ACC112 (cell line): ENCODE measurements at regions not wholly inside any gene's neighbourhood (a gene's known extent, or its start where the extent isn't known, plus 50 kb on each side); places are given as distances from the start of the nearest gene placed in this dataset.
"Not testable (repeated sequence)": the region's sequence is repeated elsewhere in the genome, so short reads cannot be mapped to it uniquely, and the experiment has no call there.

Experiments used
- H2AFZ ChIP-seq: fragments of 200-600 bp; sonication (generic); one replicate; pipeline ENCODE4 v1.6.0; 2017; ENCODE audit warnings: antibody characterized with exemption, low read length; ENCODE audit not compliant: unreplicated experiment
- H3K27ac ChIP-seq: fragments of 200-600 bp; sonication (generic); 2 replicates; pipeline ENCODE4 v1.5.1; 2014; ENCODE audit warnings: low read depth, mild to moderate bottlenecking, antibody characterized with exemption, low read length, moderate library complexity
- H3K27me3 ChIP-seq: fragments of 200-600 bp; sonication (generic); 2 replicates; pipeline ENCODE4 v1.6.1; 2014; ENCODE audit warnings: mild to moderate bottlenecking, antibody characterized with exemption, low read length, moderate library complexity, mixed read lengths; ENCODE audit not compliant: insufficient read depth
- H3K36me3 ChIP-seq: fragments of 200-600 bp; sonication (generic); 2 replicates; pipeline ENCODE4 v1.6.1; 2016; ENCODE audit warnings: mild to moderate bottlenecking, antibody characterized with exemption, low read length, moderate library complexity, mixed read lengths; ENCODE audit not compliant: insufficient read depth
- H3K4me1 ChIP-seq: fragments of 200-600 bp; sonication (generic); one replicate; pipeline ENCODE4 v1.6.1; 2016; ENCODE audit warnings: low read length, mixed read lengths; ENCODE audit not compliant: insufficient read depth, unreplicated experiment, control insufficient read depth
- H3K4me3 ChIP-seq: fragments of 200-600 bp; sonication (generic); 2 replicates; pipeline ENCODE4 v1.5.1; 2014; ENCODE audit warnings: mild to moderate bottlenecking, low read depth, low read length
- H3K79me2 ChIP-seq: fragments of 200-600 bp; sonication (generic); one replicate; pipeline ENCODE4 v1.6.0; 2016; ENCODE audit warnings: low read length; ENCODE audit not compliant: control insufficient read depth, unreplicated experiment, insufficient read depth

- Histone ChIP-seq H3K36me3 (no peaks in the 10 kb centered on the region), H3K4me1 (no peaks in the 10 kb centered on the region), H3K27ac (no peak overlapping the region), H3K4me3 (no peak overlapping the region), H3K79me2 (no peaks in the 10 kb centered on the region), H2AFZ (no peak overlapping the region), H3K27me3 (peaks cover 18% of the 10 kb centered on the region; the same call in 1 of the 2 replicates)
These were observed 300.7 kb upstream of the MIR17HG start for GRCh38 chr13:91046715-91047327.

DNA sequence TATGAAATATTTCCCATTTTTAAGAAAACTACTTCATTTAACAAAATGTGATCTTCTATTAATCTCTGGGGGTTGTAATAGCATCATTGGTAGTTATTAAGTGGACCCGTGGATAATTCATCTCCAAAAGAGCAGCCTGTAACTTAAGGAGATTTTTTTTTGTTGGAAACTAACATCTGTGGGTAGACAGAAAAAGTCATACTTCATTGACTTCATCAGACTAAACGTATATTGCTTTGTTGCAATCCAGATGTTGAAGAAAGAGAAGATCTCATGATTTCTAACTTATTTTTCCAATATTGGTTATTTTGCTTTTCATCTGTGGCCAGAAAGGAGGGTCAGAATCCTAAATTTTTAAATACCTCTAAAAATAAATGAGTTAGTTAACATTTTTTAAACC, 296.5 kb upstream of the MIR17HG start:
- H3K27me3 ChIP-seq = no peaks in the 10 kb centered on the region
- no peak overlapping the region for H2AFZ ChIP-seq
- H3K36me3 ChIP-seq = no peaks in the 10 kb centered on the region
- no peaks in the 10 kb centered on the region for H3K4me1 ChIP-seq
- H3K79me2 ChIP-seq = no peaks in the 10 kb centered on the region
- no peak overlapping the region for H3K4me3 ChIP-seq
- H3K27ac ChIP-seq = no peak overlapping the region

DNA sequence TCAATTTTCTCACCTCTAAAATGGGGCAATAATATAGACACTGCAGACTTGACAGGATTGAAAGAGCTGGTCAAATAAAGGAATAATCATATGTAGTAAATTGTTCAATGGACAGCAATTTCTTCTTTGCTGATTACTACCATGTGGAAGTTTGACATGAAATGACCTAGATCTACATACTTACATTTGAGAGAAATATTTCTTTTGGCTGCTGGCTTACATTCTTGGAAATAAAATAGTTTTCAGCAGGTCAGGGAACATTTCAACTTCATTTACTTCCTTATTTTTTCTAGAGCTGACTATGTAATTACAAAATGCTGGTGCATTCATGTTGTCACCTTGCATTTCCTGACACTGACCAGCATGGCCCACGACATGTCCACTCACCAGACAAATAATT, 294.6 kb upstream of the MIR17HG start:
- no peak overlapping the region for H2AFZ ChIP-seq
- no peaks in the 10 kb centered on the region for H3K79me2 ChIP-seq
- H3K4me3 ChIP-seq = no peak overlapping the region
- H3K4me1 ChIP-seq = no peaks in the 10 kb centered on the region
- H3K36me3 ChIP-seq = no peaks in the 10 kb centered on the region
- H3K27ac ChIP-seq = no peak overlapping the region
- H3K27me3 ChIP-seq = no peaks in the 10 kb centered on the region

DNA sequence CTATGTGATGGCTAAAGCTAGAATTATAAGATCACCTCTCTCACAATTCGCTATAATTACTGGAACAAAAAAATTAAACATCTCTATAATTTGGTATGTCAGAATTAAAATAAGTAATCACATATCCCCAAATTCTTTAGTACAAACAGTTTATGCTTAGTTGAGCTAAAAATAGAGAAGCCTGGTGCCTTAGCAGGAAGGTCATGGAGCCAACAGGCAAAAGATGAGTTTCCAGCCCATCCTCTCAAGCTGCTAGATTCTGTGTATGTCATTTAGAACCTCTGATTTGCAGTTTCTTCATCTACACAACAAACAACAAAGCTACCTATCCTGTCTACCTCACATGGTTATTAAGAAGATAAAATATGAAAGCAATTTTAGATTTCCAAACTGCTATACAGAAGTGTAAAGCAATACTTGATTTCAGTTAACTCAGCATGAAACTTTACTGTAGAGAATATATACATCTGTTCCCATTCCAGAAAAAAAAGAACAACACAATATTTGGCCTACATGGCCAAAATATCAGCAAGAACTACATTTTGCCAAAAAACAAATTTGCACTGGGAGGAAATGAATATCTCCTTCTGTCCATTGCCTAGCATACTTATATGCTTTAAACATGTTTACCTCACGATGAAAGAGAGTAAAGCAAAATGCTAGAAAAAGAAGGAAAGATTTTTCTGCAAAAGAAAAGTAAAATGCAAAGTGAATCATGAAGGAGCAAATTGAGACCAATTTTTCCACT, 294.0 kb upstream of the MIR17HG start:
- Histone ChIP-seq H3K27ac (no peak overlapping the region), H3K4me1 (no peaks in the 10 kb centered on the region), H3K27me3 (no peaks in the 10 kb centered on the region), H3K4me3 (no peak overlapping the region), H3K36me3 (no peaks in the 10 kb centered on the region), H3K79me2 (no peaks in the 10 kb centered on the region), H2AFZ (no peak overlapping the region)

DNA sequence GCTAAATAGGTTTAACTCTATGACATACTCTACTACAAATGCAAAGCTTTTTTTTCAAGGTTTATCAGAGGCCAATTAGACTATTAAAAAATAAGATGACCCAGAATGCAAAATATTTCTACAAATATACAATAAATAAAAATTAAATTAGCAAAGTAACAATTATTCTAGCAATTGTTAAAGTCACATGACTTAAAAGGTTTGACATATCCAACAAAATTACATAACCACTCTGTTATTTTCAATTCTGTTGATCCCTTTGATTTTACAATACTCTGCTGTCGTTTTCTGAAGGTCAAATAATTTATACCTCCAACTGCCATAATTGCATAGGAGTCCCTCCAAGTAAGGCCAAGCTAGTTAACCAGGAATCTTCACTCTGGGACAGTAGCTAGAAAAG, 292.6 kb upstream of the MIR17HG start:
- Histone ChIP-seq H3K4me1 (no peaks in the 10 kb centered on the region), H3K79me2 (no peaks in the 10 kb centered on the region), H3K27me3 (no peaks in the 10 kb centered on the region), H3K4me3 (no peak overlapping the region), H3K27ac (no peak overlapping the region), H3K36me3 (no peaks in the 10 kb centered on the region), H2AFZ (no peak overlapping the region)

- Histone ChIP-seq H3K27me3 (no peaks in the 10 kb centered on the region), H3K36me3 (no peaks in the 10 kb centered on the region), H3K4me3 (no peak overlapping the region), H3K79me2 (no peaks in the 10 kb centered on the region), H3K27ac (no peak overlapping the region), H3K4me1 (no peaks in the 10 kb centered on the region), H2AFZ (no peak overlapping the region)
These were observed 290.7 kb upstream of the MIR17HG start for GRCh38 chr13:91056746-91057145.

- not testable (repeated sequence) for H3K27me3 ChIP-seq, H3K79me2 ChIP-seq, H3K27ac ChIP-seq, H2AFZ ChIP-seq, H3K4me1 ChIP-seq, H3K4me3 ChIP-seq, H3K36me3 ChIP-seq
These were observed 290.0 kb upstream of the MIR17HG start for GRCh38 chr13:91057507-91057906.

DNA sequence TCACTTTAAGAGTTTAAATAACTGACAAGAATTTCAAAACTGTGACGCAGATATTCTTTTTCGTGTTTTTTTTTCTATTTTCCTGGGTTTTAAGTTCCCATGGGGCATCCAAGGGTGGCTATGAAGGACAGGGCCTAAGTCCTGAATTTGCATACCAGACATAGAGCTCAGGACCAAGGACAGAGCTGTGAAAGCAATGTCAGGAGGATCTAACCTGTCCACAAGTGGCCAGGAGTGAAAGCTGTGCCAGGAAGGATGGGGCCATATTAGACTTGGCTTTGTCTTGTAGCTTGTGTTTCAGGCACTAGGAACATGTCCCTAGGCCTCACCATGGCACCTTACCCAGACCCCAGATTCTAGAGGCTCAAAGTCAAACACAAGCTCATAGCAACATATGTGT, 289.4 kb upstream of the MIR17HG start:
- Histone ChIP-seq H2AFZ (no peak overlapping the region), H3K27me3 (no peaks in the 10 kb centered on the region), H3K27ac (no peak overlapping the region), H3K36me3 (no peaks in the 10 kb centered on the region), H3K4me1 (no peaks in the 10 kb centered on the region), H3K4me3 (no peak overlapping the region), H3K79me2 (no peaks in the 10 kb centered on the region)

DNA sequence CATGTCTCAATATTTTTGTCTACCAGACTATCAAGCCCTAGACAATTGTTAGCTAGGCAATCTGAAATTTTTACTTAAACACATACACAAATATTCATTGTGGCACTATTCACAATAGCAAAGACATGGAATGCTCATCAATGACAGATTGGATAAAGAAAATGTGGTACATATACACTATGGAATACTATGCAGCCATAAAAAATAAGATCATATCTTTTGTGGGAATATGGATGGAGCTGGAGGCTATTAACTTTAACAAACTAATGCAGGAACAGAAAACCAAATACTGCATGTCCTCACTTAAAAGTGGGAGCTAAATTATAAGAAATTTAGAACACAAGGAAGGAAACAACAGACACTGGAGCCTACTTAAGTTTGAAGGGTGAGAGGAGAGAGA, 288.6 kb upstream of the MIR17HG start:
- Histone ChIP-seq H3K36me3 (no peaks in the 10 kb centered on the region), H3K27ac (no peak overlapping the region), H3K27me3 (no peaks in the 10 kb centered on the region), H3K4me1 (no peaks in the 10 kb centered on the region), H3K4me3 (no peak overlapping the region), H2AFZ (no peak overlapping the region), H3K79me2 (no peaks in the 10 kb centered on the region)

- Histone ChIP-seq H3K27ac (no peak overlapping the region), H3K27me3 (no peaks in the 10 kb centered on the region), H3K36me3 (no peaks in the 10 kb centered on the region), H2AFZ (no peak overlapping the region), H3K4me3 (no peak overlapping the region), H3K79me2 (no peaks in the 10 kb centered on the region), H3K4me1 (no peaks in the 10 kb centered on the region)
These were observed 280.7 kb upstream of the MIR17HG start for GRCh38 chr13:91066745-91067144.

- no peak overlapping the region for H3K4me3 ChIP-seq
- no peak overlapping the region for H2AFZ ChIP-seq
- H3K27ac ChIP-seq = no peak overlapping the region
- no peaks in the 10 kb centered on the region for H3K36me3 ChIP-seq
- H3K4me1 ChIP-seq = no peaks in the 10 kb centered on the region
- H3K79me2 ChIP-seq = no peaks in the 10 kb centered on the region
- peaks cover 11% of the 10 kb centered on the region; the same call in 1 of the 2 replicates for H3K27me3 ChIP-seq
These were observed 275.0 kb upstream of the MIR17HG start for GRCh38 chr13:91072486-91072885.
